T follicular helper cell (primary cell): ENCODE measurements at regions not wholly inside any gene's neighbourhood (a gene's known extent, or its start where the extent isn't known, plus 50 kb on each side); places are given as distances from the start of the nearest gene placed in this dataset.
"Not testable (repeated sequence)": the region's sequence is repeated elsewhere in the genome, so short reads cannot be mapped to it uniquely, and the experiment has no call there.

ENCODE experiments used
- DNase-seq: peaks from one replicate; pipeline ENCODE4 v3.0.0-alpha.2; 2020; ENCODE audit warnings: low read depth

DNA sequence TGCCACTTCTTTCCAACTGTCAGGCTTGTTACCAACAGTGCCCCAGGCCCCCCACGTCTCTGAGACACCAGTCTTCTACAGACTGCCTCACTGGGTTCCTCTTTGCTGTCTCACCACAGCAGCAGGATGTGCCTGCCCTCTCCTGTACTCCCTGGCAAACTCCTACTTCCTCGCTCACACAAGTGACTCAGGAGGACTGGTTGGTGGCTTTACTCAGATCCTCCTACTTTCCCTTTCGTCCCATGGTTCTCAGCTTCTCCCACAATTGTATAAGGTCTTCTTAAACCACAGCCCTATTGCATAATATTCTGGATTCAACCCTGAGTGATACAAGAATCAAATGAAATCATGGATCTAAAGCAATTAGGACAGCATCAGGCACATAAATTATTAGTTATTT lies 246.6 kb upstream of the PROK2 start:
- DNase-seq = no peak

DNA sequence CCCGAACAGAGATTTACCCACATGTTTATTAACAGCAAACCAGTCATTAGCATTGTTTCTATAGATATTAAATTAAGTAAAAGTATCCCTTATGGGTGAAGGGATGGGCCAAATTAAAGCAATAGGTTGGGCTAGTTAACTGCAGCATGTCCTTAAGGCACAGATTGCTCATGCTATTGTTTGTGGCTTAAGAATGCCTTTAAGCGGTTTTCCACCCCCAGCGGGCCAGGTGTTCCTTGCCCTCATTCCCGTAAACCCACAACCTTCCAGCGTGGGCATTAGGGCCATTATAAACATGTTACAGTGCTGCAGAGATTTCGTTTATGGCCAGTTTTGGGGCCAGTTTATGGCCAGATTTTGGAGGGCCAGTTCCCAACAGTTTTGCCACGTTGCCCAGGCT lies 245.3 kb upstream of the PROK2 start:
- not testable (repeated sequence) for DNase-seq

DNA sequence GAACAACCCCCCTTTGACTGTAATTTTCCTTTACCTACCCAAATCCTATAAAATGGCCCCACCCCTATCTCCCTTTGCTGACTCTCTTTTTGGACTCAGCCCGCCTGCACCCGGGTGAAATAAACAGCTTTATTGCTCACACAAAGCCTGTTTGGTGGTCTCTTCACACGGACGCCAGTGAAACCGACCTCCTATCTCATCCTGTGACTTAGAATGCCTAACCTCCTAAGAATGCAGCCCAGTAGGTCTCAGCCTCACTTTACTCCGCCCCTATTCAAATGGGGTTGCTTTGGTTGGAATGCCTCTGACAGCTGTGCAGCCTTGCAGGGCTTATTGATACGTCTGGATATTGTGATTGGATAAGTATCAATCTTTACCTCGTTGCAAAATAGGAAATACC lies 243.8 kb upstream of the PROK2 start:
- not testable (repeated sequence) for DNase-seq

DNA sequence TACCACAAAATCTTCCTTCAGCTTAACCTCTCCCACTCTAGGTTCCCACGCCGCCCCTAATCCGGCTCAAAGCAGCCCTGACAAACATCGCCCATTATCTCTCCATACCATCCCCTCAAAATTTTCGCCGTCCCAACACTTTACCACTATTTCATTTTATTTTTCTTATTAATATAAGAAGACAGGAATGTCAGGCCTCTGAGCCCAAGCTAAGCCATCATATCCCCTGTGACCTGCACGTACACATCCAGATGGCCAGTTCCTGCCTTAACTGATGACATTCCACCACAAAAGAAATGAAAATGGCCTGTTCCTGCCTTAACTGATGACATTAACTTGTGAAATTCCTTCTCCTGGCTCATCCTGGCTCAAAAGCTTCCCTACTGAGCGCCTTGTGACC lies 243.4 kb upstream of the PROK2 start:
- DNase-seq = not testable (repeated sequence)

DNA sequence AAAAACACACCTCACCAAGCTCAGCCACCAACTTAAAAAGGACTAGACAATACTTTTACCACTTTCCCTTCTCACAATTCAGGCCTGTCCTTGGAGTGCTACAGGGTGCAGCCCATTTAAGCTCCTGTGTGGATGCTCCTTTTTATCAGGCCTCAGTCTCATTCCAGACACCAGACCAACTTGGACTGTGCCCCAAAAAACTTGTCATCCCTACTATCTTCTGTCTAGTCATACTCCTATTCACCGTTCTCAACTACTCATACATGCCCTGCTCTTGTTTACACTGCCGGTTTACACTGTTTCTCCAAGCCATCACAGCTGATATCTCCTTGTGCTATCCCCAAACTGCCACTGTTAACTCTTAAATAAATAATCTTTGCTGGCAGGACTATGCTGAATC lies 242.8 kb upstream of the PROK2 start:
- not testable (repeated sequence) for DNase-seq

DNA sequence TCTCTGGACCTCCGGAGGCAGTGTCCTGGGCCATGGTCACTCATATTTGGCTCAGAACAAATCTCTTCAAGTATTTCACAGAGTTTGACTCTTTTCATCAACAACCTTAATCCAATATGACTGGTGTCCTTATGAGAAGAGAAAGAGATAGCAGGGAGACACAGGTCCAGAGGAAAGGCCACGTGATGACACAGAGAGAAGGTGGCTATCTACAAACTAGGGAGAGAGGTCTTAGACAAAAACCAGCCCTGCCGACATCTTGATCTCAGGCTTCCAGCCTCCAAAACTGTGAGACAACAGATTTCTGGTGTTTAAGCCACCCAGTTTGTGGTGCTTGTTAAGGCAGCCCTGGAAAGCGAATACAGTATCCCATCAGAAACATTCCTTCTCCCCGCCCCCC lies 237.1 kb upstream of the PROK2 start:
- DNase-seq = no peak

DNA sequence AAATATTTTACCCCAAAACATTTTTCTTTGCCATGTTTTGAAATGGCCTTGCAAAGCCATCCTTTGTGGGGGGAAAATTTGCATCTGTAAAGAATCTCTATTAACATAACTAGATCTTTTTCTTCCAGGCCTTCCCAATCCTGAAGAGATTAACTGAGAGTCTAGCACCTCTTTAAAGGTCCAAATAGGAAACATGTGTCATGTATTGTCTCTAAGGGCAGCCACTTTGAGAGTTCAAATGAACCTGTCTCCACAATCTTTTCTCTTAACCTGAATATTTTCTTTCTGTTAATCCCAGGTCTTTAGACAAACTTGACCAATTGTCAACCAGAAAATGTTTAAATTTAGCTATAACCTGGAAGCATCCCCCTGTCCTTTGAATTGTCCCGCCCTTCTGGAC lies 236.6 kb upstream of the PROK2 start:
- DNase-seq = no peak

DNA sequence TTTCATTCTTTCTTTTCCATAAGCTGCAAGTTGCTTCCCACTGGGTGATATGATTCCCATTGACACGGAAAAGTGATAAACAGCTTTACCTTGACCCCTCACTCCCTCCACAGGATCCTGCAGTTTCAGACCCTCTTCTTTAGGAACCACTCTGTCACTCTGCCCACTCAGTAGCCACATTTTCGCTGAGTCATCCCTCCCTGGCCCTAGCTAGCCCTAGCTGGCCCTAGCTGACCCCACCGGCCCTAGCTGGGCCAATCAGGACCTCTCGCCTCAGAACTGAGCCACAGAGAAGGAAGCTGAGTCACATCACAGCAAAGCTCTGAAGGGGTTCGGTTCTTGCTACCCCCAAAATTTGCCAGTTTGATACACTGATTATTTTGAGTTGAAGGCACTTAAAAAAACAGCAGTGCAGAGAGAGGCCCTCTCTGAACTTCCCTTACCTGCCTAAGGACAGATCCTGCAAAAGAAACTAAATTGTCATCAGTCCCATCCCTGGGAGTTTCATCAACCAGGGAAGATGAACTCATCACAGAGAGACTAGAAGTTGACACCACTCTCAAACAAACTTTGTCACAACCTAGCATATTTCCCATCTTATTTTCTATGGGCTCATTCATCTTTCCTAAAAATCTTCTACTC lies 233.5 kb upstream of the PROK2 start:
- no peak for DNase-seq

DNA sequence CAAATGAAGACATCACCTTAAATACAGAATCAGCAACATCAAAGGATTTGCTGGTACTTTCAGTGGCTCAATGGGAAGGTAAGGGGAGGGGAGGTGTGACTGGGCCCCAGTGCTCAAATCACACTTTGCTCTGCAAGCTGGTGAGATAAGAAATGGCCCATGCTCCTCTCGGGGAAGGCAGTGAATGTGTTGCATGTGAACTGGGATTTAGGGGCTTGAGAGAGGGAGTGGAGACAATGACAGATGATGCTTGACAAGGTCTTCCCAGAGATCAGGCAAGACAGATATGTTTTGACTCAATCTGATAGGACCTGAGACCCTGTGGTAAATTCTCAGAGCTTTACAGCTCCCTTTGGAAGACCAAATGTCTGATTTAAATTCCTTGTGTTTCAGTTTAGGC lies 233.0 kb upstream of the PROK2 start:
- no peak for DNase-seq

DNA sequence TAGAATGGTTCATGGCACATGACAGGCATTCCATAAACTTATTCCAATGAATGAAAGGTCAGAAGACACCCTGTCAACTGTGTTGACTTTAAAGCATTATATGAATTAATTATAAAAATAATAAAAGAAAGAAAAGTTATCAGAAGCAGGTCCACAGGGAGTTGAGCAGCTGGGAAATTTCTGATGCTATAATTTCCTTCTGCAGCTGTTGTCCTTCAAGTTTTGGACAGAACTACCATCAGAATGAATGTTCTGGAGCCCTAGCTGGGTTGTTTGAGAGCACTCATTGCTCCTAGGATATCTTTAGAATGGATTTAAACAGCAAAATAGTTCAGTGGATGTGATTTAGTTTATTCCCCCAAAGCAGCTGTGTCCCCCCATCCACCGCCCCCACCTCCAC lies 232.4 kb upstream of the PROK2 start:
- no peak for DNase-seq

DNA sequence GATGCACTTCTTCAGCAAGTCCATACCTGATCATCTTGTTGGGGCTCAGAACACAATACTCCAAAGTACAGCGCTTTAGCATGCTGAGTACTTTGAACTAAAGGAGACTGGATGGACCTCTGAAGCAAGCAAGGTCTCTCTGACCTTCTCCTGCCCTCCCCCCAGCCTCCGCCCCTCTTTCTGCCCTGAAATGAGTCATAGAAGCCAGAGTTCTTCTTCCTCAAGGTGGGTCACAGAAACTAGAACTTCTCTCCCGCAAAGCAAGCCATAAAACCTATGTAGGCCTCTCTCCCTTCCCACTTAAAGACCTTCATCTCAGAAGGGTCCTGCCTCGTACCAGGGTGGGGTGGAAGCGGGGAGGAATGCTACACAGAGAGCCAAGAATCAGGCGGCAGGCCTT lies 230.5 kb upstream of the PROK2 start:
- no peak for DNase-seq

DNA sequence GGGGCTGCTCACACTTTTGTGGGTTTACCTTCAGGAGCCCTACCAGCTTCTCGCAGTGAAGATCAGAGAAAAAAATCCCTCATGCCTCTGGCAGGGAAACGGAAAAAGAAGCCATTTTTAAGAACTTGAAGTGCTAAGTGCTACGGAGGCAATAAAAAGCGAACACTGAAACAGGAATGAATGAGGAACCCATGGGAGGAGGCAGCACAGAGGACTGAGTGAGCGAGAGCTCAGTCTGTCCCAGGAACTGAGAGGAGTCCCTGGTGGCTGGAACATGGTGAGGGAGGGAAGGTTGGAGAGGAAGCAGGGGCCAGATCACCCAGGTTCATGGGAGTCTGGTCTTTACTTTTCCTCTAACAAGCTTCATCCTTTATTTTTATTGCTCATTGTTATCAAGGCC lies 228.1 kb upstream of the PROK2 start:
- no peak for DNase-seq

DNA sequence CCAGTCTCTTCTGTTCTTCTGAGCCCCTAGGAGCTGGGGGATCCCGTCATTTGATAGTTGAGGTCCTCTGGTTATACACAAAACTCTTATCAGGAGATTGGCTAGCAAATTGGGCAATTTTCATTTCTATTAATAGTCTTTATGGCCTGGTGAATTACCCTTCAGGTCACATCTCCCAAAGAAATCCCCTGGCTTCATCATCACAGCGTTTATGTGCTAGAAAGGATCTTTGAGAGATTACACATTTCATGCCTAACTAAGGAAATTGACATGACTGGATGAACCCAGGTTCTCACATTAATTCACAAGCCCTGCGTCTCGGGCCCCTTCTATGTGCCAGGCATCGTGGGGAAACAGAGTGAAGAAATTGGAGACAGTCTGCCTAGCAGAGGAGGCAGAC lies 227.4 kb upstream of the PROK2 start:
- no peak for DNase-seq

DNA sequence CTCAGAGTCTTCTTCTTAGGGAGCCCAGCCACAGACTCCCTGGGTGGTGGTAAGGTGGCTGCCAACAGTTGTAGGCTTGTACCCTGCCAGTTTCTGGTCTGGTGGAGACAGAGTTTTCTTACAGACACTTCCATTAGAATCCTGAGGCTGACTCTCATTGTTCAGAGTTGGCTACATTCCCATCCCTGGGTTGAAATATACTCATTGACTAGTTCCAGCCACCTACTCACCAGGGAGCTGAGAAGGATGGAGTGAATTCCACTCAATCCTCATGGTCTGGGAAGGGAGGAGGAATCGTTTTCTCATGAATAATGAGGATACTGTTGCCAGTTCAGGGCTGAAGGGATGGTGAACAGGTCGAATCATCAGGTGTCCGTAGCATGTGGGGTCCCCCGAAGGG lies 226.5 kb upstream of the PROK2 start:
- DNase-seq = no peak

DNA sequence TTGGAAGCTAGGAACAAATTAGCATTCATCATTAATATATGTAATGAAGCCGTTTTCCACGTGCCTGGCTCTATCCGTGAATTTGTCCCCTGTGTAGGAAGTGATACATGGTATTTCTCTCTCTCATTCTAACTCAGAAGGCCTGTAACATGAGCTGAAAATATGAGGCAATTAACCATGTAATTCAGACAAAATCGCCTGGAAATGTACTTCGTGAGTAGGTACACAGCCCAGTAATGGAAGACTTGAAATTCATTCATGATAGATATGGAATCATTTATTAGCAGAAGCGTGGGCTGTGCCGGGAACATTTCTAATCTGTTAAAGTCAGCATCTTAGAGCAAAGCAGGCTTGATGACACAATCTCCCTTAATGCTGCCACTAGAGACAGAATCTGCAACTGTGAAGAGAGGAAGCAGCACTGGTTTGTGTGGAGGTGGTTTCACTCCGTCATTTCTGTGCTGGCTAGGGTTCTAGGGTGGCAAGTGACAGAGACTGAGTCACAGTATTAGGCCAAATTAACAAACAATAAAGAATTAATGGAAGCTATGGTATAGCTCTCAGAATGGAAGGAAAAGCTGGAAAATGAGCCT lies 225.0 kb upstream of the PROK2 start:
- no peak for DNase-seq

DNA sequence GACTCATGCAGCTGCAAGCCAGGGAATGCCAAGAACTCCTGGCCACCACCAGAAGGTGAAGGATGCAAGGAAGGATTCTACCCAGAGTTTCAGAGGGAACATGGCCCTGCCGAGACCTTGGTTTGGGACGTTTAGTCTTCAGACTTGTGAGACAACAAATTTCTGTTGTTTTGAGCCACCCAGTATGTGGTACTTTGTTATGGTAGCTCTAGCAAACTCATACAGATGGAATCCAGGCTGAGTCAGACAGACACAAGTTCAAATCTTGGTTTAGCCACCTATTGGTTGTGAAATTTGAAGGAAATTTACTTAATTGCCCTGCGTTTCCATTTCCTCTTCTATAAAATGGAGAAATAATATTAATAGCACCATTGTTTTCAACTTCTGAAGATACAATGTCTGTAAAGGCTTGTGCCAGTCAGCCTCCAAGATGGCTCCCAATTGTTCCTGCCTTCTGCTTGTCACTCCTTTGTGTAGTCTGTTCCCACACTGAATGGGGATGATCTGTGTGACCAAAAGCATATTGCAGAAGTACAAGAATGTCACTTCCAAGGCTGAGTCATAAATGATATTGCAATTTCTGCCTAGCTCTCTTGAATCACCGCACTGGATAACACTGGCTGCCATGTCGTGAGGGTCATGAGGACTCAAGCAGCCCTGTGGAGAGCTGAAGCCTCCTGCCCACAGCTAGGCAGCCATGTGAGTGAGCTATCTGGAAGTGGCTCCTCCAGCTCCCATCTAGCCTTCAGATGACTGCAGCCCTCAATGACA lies 223.5 kb upstream of the PROK2 start:
- DNase-seq = no peak

DNA sequence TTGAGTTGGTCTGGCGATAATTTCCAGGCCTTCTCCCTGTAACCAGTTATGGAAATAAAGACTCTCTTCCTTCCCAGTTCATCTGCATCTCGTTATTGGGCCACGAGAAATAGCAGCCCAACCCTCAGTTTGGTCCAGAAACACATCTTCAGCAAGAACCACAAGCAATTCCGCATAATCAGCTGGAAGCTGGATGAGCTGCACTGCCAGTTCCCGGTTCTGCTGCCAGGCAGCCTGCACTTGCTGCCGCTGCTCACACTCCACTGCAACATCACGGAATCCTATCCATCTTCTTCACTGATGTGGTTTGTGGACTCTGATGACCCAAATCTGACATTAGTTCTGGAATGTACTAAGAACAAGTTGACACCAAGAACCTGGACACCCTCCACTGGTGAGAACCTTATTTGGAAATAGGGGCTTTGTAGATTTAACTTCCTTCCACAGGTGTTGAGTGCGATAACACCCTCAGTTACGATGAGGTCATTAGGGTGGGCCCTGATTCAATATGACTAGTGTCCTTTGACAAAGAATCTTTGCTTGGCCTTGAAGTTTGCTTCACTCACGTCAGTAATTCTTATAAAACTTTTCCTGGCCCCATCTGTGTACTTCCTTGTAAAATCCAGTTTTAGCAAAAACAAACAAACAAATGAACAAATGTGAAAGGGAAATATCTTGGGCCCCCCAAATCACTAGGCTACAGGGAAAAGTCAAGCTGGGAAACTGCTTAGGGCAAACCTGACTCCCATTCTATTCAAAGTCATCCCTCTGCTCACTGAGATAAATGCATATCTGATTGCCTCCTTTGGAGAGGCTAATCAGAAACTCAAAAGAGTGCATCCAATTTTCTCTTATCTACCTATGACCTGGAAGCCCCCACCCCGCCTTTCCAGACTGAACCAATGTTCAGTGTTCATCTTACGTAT lies 221.9 kb upstream of the PROK2 start:
- DNase-seq = no peak

DNA sequence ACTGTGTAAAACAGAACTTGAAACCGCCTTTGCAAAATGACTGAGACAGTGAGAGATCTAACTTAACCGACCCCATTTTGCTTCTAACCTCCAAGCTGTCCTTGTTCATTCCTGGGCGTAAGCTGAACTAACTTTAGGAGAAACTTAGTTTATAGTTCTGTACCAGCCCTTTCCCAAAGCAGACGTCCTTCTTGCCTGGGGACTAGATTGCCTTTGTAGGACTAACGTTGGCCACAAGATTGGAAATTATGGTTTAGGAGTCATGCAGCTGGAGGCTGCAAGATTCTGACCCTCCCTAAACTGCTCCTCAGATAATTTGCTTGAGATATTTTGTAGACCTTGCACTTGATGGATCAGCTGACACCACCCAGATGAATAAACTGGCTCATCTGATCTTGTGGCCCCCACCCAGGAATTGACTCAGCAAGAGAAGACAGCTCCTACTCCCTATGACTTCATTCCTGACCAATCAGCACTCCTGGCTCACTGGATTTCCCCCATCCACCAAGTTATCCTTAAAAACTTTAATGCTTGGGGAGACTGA lies 219.9 kb upstream of the PROK2 start:
- no peak for DNase-seq

DNA sequence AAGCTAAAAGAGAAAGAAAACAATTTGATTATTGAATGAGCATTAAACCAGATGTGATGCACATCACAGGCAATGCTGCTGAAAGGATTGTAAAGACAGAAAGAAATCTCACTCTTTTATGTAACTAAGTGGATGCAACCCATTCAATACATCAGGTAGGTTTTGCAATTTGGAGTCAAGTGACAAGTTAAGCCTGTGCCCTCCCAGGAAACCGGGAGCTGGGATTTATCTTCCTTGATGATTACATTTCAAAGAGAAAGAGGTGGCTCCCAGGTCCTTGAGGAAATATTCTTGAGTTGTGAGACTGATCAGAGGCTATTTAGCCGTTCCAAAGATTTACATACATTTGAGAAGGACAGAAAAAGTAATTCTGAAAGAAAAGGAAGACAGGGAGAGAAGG lies 219.0 kb upstream of the PROK2 start:
- DNase-seq = no peak

DNA sequence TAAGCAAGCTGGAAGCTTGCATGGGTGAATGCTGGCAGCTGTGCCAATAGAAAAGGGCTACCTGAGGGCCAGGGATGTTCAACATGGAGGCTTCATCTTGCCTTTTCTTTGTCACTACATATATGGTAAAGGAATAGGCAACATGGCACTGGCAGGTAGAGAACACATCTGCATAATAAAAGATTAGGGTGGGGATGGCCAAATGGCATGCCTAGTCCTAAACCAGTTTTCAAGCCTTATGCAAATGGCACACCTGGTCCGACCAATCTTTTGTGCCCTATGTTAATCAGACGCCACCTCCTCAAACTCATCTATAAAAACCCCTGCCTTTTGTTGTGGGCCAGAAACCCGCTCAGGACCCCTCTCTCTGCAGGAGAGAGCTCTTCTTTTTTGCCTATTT lies 216.8 kb upstream of the PROK2 start:
- DNase-seq = no peak

DNA sequence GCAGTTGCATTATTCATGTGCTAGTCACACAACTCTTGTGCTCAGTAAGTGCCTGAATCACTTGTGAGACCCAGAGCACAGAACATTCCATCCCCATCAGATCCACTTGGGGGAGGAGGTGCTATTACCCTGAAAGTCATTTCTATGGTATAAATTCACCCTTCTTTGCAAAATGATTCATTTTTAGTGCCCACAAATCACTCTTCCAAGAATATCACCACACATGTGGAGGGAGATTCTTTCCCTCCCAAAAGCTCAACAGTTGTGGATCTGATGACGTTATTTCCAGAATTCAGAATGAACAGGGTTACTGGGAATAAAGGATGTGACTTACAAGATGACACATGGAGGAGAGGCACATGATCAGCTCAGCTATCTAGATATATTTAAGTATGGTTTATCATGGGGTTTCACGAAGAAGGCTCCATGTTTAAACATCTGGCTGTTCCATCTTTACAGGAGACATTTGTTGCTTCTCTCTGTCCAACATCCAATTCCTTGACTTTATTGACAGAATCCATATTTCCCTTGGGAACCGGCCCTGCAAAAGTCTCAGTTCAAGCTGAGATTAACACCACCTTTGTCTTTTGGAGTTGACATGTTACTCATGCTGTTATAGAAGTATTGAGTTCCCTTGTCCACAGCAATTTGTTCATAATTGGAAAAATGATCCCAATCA lies 214.2 kb upstream of the PROK2 start:
- no peak for DNase-seq
